ENCODE measurements at regions not wholly inside any gene's neighbourhood (a gene's known extent, or its start where the extent isn't known, plus 50 kb on each side); places are given as distances from the start of the nearest gene placed in this dataset.
"Not testable (repeated sequence)": the region's sequence is repeated elsewhere in the genome, so short reads cannot be mapped to it uniquely, and the experiment has no call there.

- H3K27ac ChIP-seq (ENCODE audit: low read length): no peak overlapping the region
- H3K9me3 ChIP-seq (ENCODE audit: insufficient read depth, low read depth, low read length): no peaks in the 10 kb centered on the region
- H3K9ac ChIP-seq (ENCODE audit: low read depth, low read length): no peak overlapping the region
Observed at GRCh38 chr2:64807417-64807816, 153.7 kb upstream of the SERTAD2 start.

GRCh38 chr2:64808092-64808491, 154.4 kb upstream of the SERTAD2 start:
- Histone ChIP-seq H3K36me3 (ENCODE audit: insufficient read depth, low read depth, low read length) (no peaks in the 10 kb centered on the region), H3K9ac (ENCODE audit: low read depth, low read length) (no peak overlapping the region)

More at GRCh38 chr2:64807417-64807816, 153.7 kb upstream of the SERTAD2 start:
- no peak overlapping the region for H3K4me3 ChIP-seq (ENCODE audit: low read length)
- no peaks in the 10 kb centered on the region for H3K4me1 ChIP-seq (ENCODE audit: insufficient read depth, low read length)
- no peaks in the 10 kb centered on the region for H3K27me3 ChIP-seq (ENCODE audit: insufficient read depth, low read length)
- no peaks in the 10 kb centered on the region for H3K36me3 ChIP-seq (ENCODE audit: insufficient read depth, low read depth, low read length)

GRCh38 chr2:64808754-64809153, 155.0 kb upstream of the SERTAD2 start:
- H3K4me1 ChIP-seq (ENCODE audit: insufficient read depth, low read length): no peaks in the 10 kb centered on the region
- H3K27me3 ChIP-seq (ENCODE audit: insufficient read depth, low read length): no peaks in the 10 kb centered on the region
- no peaks in the 10 kb centered on the region for H3K36me3 ChIP-seq (ENCODE audit: insufficient read depth, low read depth, low read length)
- H3K4me3 ChIP-seq (ENCODE audit: low read length): no peak overlapping the region
- H3K9me3 ChIP-seq (ENCODE audit: insufficient read depth, low read depth, low read length): no peaks in the 10 kb centered on the region
- H3K9ac ChIP-seq (ENCODE audit: low read depth, low read length): no peak overlapping the region
- H3K27ac ChIP-seq (ENCODE audit: low read length): no peak overlapping the region

More at GRCh38 chr2:64808092-64808491, 154.4 kb upstream of the SERTAD2 start:
- Histone ChIP-seq H3K4me1 (ENCODE audit: insufficient read depth, low read length) (no peaks in the 10 kb centered on the region), H3K27ac (ENCODE audit: low read length) (no peak overlapping the region), H3K9me3 (ENCODE audit: insufficient read depth, low read depth, low read length) (no peaks in the 10 kb centered on the region), H3K27me3 (ENCODE audit: insufficient read depth, low read length) (no peaks in the 10 kb centered on the region), H3K4me3 (ENCODE audit: low read length) (no peak overlapping the region)

- Histone ChIP-seq H3K4me3 (ENCODE audit: low read length) (no peak overlapping the region), H3K36me3 (ENCODE audit: insufficient read depth, low read depth, low read length) (no peaks in the 10 kb centered on the region), H3K27ac (ENCODE audit: low read length) (no peak overlapping the region), H3K4me1 (ENCODE audit: insufficient read depth, low read length) (no peaks in the 10 kb centered on the region), H3K9ac (ENCODE audit: low read depth, low read length) (no peak overlapping the region), H3K27me3 (ENCODE audit: insufficient read depth, low read length) (no peaks in the 10 kb centered on the region), H3K9me3 (ENCODE audit: insufficient read depth, low read depth, low read length) (no peaks in the 10 kb centered on the region)
Observed at GRCh38 chr2:64809216-64809615, 155.5 kb upstream of the SERTAD2 start.

GRCh38 chr2:64812285-64812684, 158.6 kb upstream of the SERTAD2 start:
- H3K27ac ChIP-seq (ENCODE audit: low read length): no peak overlapping the region
- H3K4me3 ChIP-seq (ENCODE audit: low read length): no peak overlapping the region
- no peak overlapping the region for H3K9ac ChIP-seq (ENCODE audit: low read depth, low read length)

GRCh38 chr2:64814007-64814406, 160.3 kb upstream of the SERTAD2 start:
- H3K27ac ChIP-seq (ENCODE audit: low read length): no peak overlapping the region
- no peak overlapping the region for H3K4me3 ChIP-seq (ENCODE audit: low read length)
- no peaks in the 10 kb centered on the region for H3K27me3 ChIP-seq (ENCODE audit: insufficient read depth, low read length)
- H3K36me3 ChIP-seq (ENCODE audit: insufficient read depth, low read depth, low read length): no peaks in the 10 kb centered on the region
- H3K9me3 ChIP-seq (ENCODE audit: insufficient read depth, low read depth, low read length): no peaks in the 10 kb centered on the region
- H3K9ac ChIP-seq (ENCODE audit: low read depth, low read length): no peak overlapping the region
- no peaks in the 10 kb centered on the region for H3K4me1 ChIP-seq (ENCODE audit: insufficient read depth, low read length)

More at GRCh38 chr2:64812285-64812684, 158.6 kb upstream of the SERTAD2 start:
- Histone ChIP-seq H3K9me3 (ENCODE audit: insufficient read depth, low read depth, low read length) (no peaks in the 10 kb centered on the region), H3K36me3 (ENCODE audit: insufficient read depth, low read depth, low read length) (no peaks in the 10 kb centered on the region), H3K27me3 (ENCODE audit: insufficient read depth, low read length) (no peaks in the 10 kb centered on the region), H3K4me1 (ENCODE audit: insufficient read depth, low read length) (no peaks in the 10 kb centered on the region)

- H3K4me3 ChIP-seq (ENCODE audit: low read length); H3K9me3 ChIP-seq (ENCODE audit: insufficient read depth, low read depth, low read length); H3K36me3 ChIP-seq (ENCODE audit: insufficient read depth, low read depth, low read length); H3K27me3 ChIP-seq (ENCODE audit: insufficient read depth, low read length); H3K4me1 ChIP-seq (ENCODE audit: insufficient read depth, low read length); H3K9ac ChIP-seq (ENCODE audit: low read depth, low read length); H3K27ac ChIP-seq (ENCODE audit: low read length): not testable (repeated sequence)
Observed at GRCh38 chr2:64816526-64816925, 162.8 kb upstream of the SERTAD2 start.

GRCh38 chr2:64817453-64817852, 163.7 kb upstream of the SERTAD2 start:
- Histone ChIP-seq H3K4me3 (ENCODE audit: low read length) (no peak overlapping the region), H3K27ac (ENCODE audit: low read length) (no peak overlapping the region), H3K9me3 (ENCODE audit: insufficient read depth, low read depth, low read length) (no peaks in the 10 kb centered on the region), H3K4me1 (ENCODE audit: insufficient read depth, low read length) (no peaks in the 10 kb centered on the region), H3K27me3 (ENCODE audit: insufficient read depth, low read length) (no peaks in the 10 kb centered on the region), H3K36me3 (ENCODE audit: insufficient read depth, low read depth, low read length) (no peaks in the 10 kb centered on the region), H3K9ac (ENCODE audit: low read depth, low read length) (no peak overlapping the region)

- Histone ChIP-seq H3K9me3 (ENCODE audit: insufficient read depth, low read depth, low read length) (no peaks in the 10 kb centered on the region), H3K27ac (ENCODE audit: low read length) (no peak overlapping the region), H3K4me1 (ENCODE audit: insufficient read depth, low read length) (no peaks in the 10 kb centered on the region), H3K36me3 (ENCODE audit: insufficient read depth, low read depth, low read length) (no peaks in the 10 kb centered on the region), H3K27me3 (ENCODE audit: insufficient read depth, low read length) (no peaks in the 10 kb centered on the region), H3K9ac (ENCODE audit: low read depth, low read length) (no peak overlapping the region), H3K4me3 (ENCODE audit: low read length) (no peak overlapping the region)
Observed at GRCh38 chr2:64818664-64819060, 164.9 kb upstream of the SERTAD2 start.

- H3K27me3 ChIP-seq (ENCODE audit: insufficient read depth, low read length): peaks cover under 1% of the 10 kb centered on the region; the same call in 1 of the 2 replicates
- H3K36me3 ChIP-seq (ENCODE audit: insufficient read depth, low read depth, low read length): no peaks in the 10 kb centered on the region
- H3K9me3 ChIP-seq (ENCODE audit: insufficient read depth, low read depth, low read length): no peaks in the 10 kb centered on the region
- peaks cover 4% of the 10 kb centered on the region; the same call in 1 of the 2 replicates for H3K4me1 ChIP-seq (ENCODE audit: insufficient read depth, low read length)
- H3K4me3 ChIP-seq (ENCODE audit: low read length): no peak overlapping the region
- H3K27ac ChIP-seq (ENCODE audit: low read length): no peak overlapping the region
- no peak overlapping the region for H3K9ac ChIP-seq (ENCODE audit: low read depth, low read length)
Observed at GRCh38 chr2:64819361-64819760, 165.6 kb upstream of the SERTAD2 start.

- Histone ChIP-seq H3K27me3 (ENCODE audit: insufficient read depth, low read length) (peaks cover 7% of the 10 kb centered on the region; the same call in 1 of the 2 replicates), H3K4me3 (ENCODE audit: low read length) (no peak overlapping the region), H3K9me3 (ENCODE audit: insufficient read depth, low read depth, low read length) (no peaks in the 10 kb centered on the region), H3K27ac (ENCODE audit: low read length) (no peak overlapping the region), H3K36me3 (ENCODE audit: insufficient read depth, low read depth, low read length) (no peaks in the 10 kb centered on the region), H3K9ac (ENCODE audit: low read depth, low read length) (no peak overlapping the region), H3K4me1 (ENCODE audit: insufficient read depth, low read length) (peaks cover 11% of the 10 kb centered on the region)
Observed at GRCh38 chr2:64819774-64820688, 166.3 kb upstream of the SERTAD2 start.

- Histone ChIP-seq H3K9me3 (ENCODE audit: insufficient read depth, low read depth, low read length) (no peaks in the 10 kb centered on the region), H3K27ac (ENCODE audit: low read length) (no peak overlapping the region), H3K4me1 (ENCODE audit: insufficient read depth, low read length) (peaks cover 12% of the 10 kb centered on the region), H3K36me3 (ENCODE audit: insufficient read depth, low read depth, low read length) (no peaks in the 10 kb centered on the region), H3K27me3 (ENCODE audit: insufficient read depth, low read length) (peaks cover 7% of the 10 kb centered on the region; the same call in 1 of the 2 replicates), H3K9ac (ENCODE audit: low read depth, low read length) (no peak overlapping the region), H3K4me3 (ENCODE audit: low read length) (no peak overlapping the region)
Observed at GRCh38 chr2:64820901-64821300, 167.2 kb upstream of the SERTAD2 start.

Measured in iPS-20b (cell line).